IMR-90 (cell line): ENCODE measurements at regions not wholly inside any gene's neighbourhood (a gene's known extent, or its start where the extent isn't known, plus 50 kb on each side); places are given as distances from the start of the nearest gene placed in this dataset.

Source experiments
- ATAC-seq: fragments of 200-7000 bp; cut with Tn5 transposase; 2 replicates; pipeline ENCODE4 v1.9.1; 2020; ENCODE audit warnings: low read depth, mild to moderate bottlenecking, moderate library complexity
- BruUV-seq: library from RNA; stranded (reverse); fragments of 400-500 nt; replicated peaks from 2 replicates; lab custom pipeline; 2021; lab: Mats Ljungman, UMichigan
- CTCF ChIA-PET: fragments of 300-600 bp; formaldehyde crosslinking; extraction: SDS; loops from one replicate; lab custom pipeline; 2021; ENCODE audit warnings: antibody characterized with exemption; lab: Yijun Ruan, JAX
- POLR2A ChIA-PET: fragments of 300-600 bp; sonication (Branson Sonifier 250); formaldehyde crosslinking; loops from one replicate; lab custom pipeline; 2022; ENCODE audit warnings: antibody characterized with exemption; ENCODE audit not compliant: unreplicated experiment; lab: Charles Lee
- DNase-seq: peaks from one replicate; pipeline ENCODE4 v3.0.0; 2013
- H2AFZ ChIP-seq: replicated peaks from 2 replicates; pipeline ENCODE3; 2013; ENCODE audit warnings: low read length, mild to moderate bottlenecking; ENCODE audit not compliant: poor library complexity
- H2AK5ac ChIP-seq: 2 replicates; pipeline ENCODE4 v1.6.1; 2013; ENCODE audit warnings: low read depth, low read length, inconsistent platforms
- H2AK9ac ChIP-seq: replicated peaks from 2 replicates; pipeline ENCODE3; 2013; ENCODE audit warnings: mild to moderate bottlenecking, low read depth, low read length, moderate library complexity; ENCODE audit not compliant: poor library complexity
- H2BK120ac ChIP-seq: 2 replicates; pipeline ENCODE4 v1.6.1; 2013; ENCODE audit warnings: low read depth, low read length, inconsistent platforms
- H2BK15ac ChIP-seq: 3 replicates; pipeline ENCODE4 v1.6.1; 2013; ENCODE audit warnings: low read depth, low read length, inconsistent platforms
- H2BK20ac ChIP-seq: 2 replicates; pipeline ENCODE4 v1.6.1; 2013; ENCODE audit warnings: low read depth, mild to moderate bottlenecking, inconsistent platforms, low read length, moderate library complexity
- H2BK5ac ChIP-seq: 2 replicates; pipeline ENCODE4 v1.6.1; 2013; ENCODE audit warnings: mild to moderate bottlenecking, low read depth, low read length, inconsistent platforms; ENCODE audit not compliant: poor library complexity, severe bottlenecking
- H3K14ac ChIP-seq: replicated peaks from 2 replicates; pipeline ENCODE4 v1.6.1; 2013; ENCODE audit warnings: low read depth, low read length, inconsistent platforms
- H3K18ac ChIP-seq: 2 replicates; pipeline ENCODE4 v1.6.1; 2013; ENCODE audit warnings: low read depth, low read length, control low read depth
- H3K23ac ChIP-seq: 2 replicates; pipeline ENCODE4 v1.6.1; 2013; ENCODE audit warnings: low read depth, low read length, inconsistent platforms
- H3K27ac ChIP-seq: 2 replicates; pipeline ENCODE4 v1.5.1; 2013; ENCODE audit warnings: mild to moderate bottlenecking, control low read depth, low read length; ENCODE audit not compliant: insufficient read depth
- H3K27me3 ChIP-seq: 2 replicates; pipeline ENCODE4 v1.6.1; 2013; ENCODE audit warnings: low read length; ENCODE audit not compliant: control insufficient read depth, insufficient read depth
- H3K36me3 ChIP-seq: 2 replicates; pipeline ENCODE4 v1.6.1; 2013; ENCODE audit warnings: low read length, mixed read lengths; ENCODE audit not compliant: control insufficient read depth, insufficient read depth
- H3K4ac ChIP-seq: 2 replicates; pipeline ENCODE4 v1.6.1; 2013; ENCODE audit warnings: low read depth, low read length, inconsistent platforms
- H3K4me1 ChIP-seq: 2 replicates; pipeline ENCODE4 v1.6.1; 2013; ENCODE audit warnings: low read length, mixed read lengths; ENCODE audit not compliant: control insufficient read depth, insufficient read depth
- H3K4me2 ChIP-seq: 2 replicates; pipeline ENCODE4 v1.6.1; 2013; ENCODE audit warnings: low read depth, mild to moderate bottlenecking, control low read depth, low read length, moderate library complexity
- H3K4me3 ChIP-seq: 2 replicates; pipeline ENCODE4 v1.5.1; 2013; ENCODE audit warnings: low read depth, mild to moderate bottlenecking, control low read depth, low read length, moderate library complexity; ENCODE audit not compliant: insufficient read depth
- H3K56ac ChIP-seq: 2 replicates; pipeline ENCODE4 v1.6.1; 2013; ENCODE audit warnings: low read length, inconsistent platforms; ENCODE audit not compliant: insufficient read depth; ENCODE audit errors: extremely low read depth
- H3K79me1 ChIP-seq, 2 experiments: 2 replicates each; pipeline ENCODE4 v1.6.1; 2013; ENCODE audit warnings: low read length in 2 of 2, inconsistent platforms in 1 of 2, low read depth in 1 of 2
- H3K9ac ChIP-seq: 2 replicates; pipeline ENCODE4 v1.6.1; 2013; ENCODE audit warnings: low read depth, low read length, control low read depth
- H3K9me1 ChIP-seq: 2 replicates; pipeline ENCODE4 v1.6.1; 2013; ENCODE audit warnings: low read length, inconsistent platforms; ENCODE audit not compliant: insufficient read depth
- H3K9me3 ChIP-seq: 2 replicates; pipeline ENCODE4 v1.6.1; 2013; ENCODE audit warnings: low read length; ENCODE audit not compliant: control insufficient read depth, insufficient read depth
- H4K20me1 ChIP-seq: 2 replicates; pipeline ENCODE4 v1.6.1; 2013; ENCODE audit warnings: low read length, inconsistent platforms; ENCODE audit not compliant: insufficient read depth
- H4K5ac ChIP-seq: 2 replicates; pipeline ENCODE4 v1.6.1; 2013; ENCODE audit warnings: mild to moderate bottlenecking, low read depth, low read length, control low read depth
- H4K8ac ChIP-seq, 2 experiments: 2 replicates each; pipeline ENCODE4 v1.6.1; 2013; ENCODE audit warnings: low read depth in 2 of 2, low read length in 2 of 2, control low read depth in 1 of 2, inconsistent platforms in 1 of 2
- H4K91ac ChIP-seq: 2 replicates; pipeline ENCODE4 v1.6.1; 2013; ENCODE audit warnings: low read depth, low read length, inconsistent platforms; ENCODE audit not compliant: insufficient read depth
- BHLHE40 ChIP-seq: fragments of 150-350 bp; IDR thresholded peaks from 2 replicates; pipeline ENCODE4 v1.6.1; 2016; ENCODE audit warnings: mild to moderate bottlenecking, low read depth, low read length
- CEBPB ChIP-seq: IDR thresholded peaks from 2 replicates; pipeline ENCODE4 v1.6.1; 2012; ENCODE audit warnings: low read depth, low read length, improper control_type of control experiment
- CHD1 ChIP-seq: IDR thresholded peaks from 2 replicates; pipeline ENCODE4 v1.6.1; 2012; ENCODE audit warnings: low read depth, low read length, improper control_type of control experiment
- FOS ChIP-seq: fragments of 150-350 bp; IDR thresholded peaks from 2 replicates; pipeline ENCODE4 v1.6.1; 2016; ENCODE audit warnings: low read depth, low read length
- MAFK ChIP-seq: IDR thresholded peaks from 2 replicates; pipeline ENCODE4 v1.6.1; 2012; ENCODE audit warnings: low read depth, low read length, improper control_type of control experiment
- MAZ ChIP-seq: IDR thresholded peaks from 2 replicates; pipeline ENCODE4 v1.6.1; 2012; ENCODE audit warnings: low read depth, mild to moderate bottlenecking, low read length, improper control_type of control experiment, moderate library complexity, borderline replicate concordance
- MXI1 ChIP-seq: IDR thresholded peaks from 2 replicates; pipeline ENCODE4 v1.6.1; 2012; ENCODE audit warnings: low read depth, mild to moderate bottlenecking, low read length, moderate library complexity, borderline replicate concordance
- NFE2L2 ChIP-seq: fragments of 150-350 bp; IDR thresholded peaks from 2 replicates; pipeline ENCODE4 v1.6.1; 2016; ENCODE audit warnings: low read depth, mild to moderate bottlenecking, low read length
- POLR2A ChIP-seq: IDR thresholded peaks from 2 replicates; pipeline ENCODE4 v1.6.1; 2012; ENCODE audit warnings: mild to moderate bottlenecking, low read depth, low read length
- RAD21 ChIP-seq: IDR thresholded peaks from 2 replicates; pipeline ENCODE4 v1.6.1; 2012; ENCODE audit warnings: low read length, improper control_type of control experiment
- RCOR1 ChIP-seq: IDR thresholded peaks from 2 replicates; pipeline ENCODE4 v1.6.1; 2012; ENCODE audit warnings: mild to moderate bottlenecking, low read length, improper control_type of control experiment; ENCODE audit not compliant: insufficient replicate concordance
- RFX5 ChIP-seq: IDR thresholded peaks from 2 replicates; pipeline ENCODE4 v1.8.0; 2012; ENCODE audit warnings: low read depth, mild to moderate bottlenecking, low read length, moderate library complexity
- SMC3 ChIP-seq: fragments of 150-350 bp; IDR thresholded peaks from 2 replicates; pipeline ENCODE4 v1.6.1; 2016; ENCODE audit warnings: low read depth, mild to moderate bottlenecking, antibody characterized with exemption, low read length, moderate library complexity
- WGBS, 2 experiments: methylation state at CpG; one replicate each; pipeline versions ENCODE4 v1.1.5 to v1.1.7; 2013; ENCODE audit warnings: missing lambda C conversion rate in 2 of 2; ENCODE audit not compliant: insufficient read length in 1 of 2; ENCODE audit errors: extremely low coverage in 2 of 2; 5-methylcytosine and 5-hydroxymethylcytosine counted together
- dilution Hi-C: fragments of 300-500 bp; cut with HindIII; formaldehyde crosslinking; loops from one replicate; pipeline ENCODE4 v1.14.3; 2018; ENCODE audit warnings: low sequenced_read_pairs; ENCODE audit not compliant: unreplicated experiment
- in situ Hi-C: fragments of 300-500 bp; cut with MboI; formaldehyde crosslinking; loops from 3 replicates; pipeline ENCODE4 v1.14.3; 2019; ENCODE audit warnings: low sequenced_read_pairs, inconsistent platforms, mixed read lengths
- intact Hi-C: fragments of 100-400 bp; cut with micrococcal nuclease; formaldehyde crosslinking; loops from 2 replicates; pipeline ENCODE4 v1.10.0; 2022
- TF ChIP-seq, protein P1 (sequence below): conservative IDR thresholded peaks from 2 replicates; pipeline ENCODE4 v1.5.1; 2012; ENCODE audit warnings: mild to moderate bottlenecking, low read depth, low read length, improper control_type of control experiment
- TF ChIP-seq, protein P2 (sequence below): fragments of 150-350 bp; IDR thresholded peaks from 2 replicates; pipeline ENCODE4 v1.6.1; 2017; ENCODE audit warnings: mild to moderate bottlenecking, antibody characterized with exemption, low read length, low read depth
- TF ChIP-seq, protein P3 (sequence below): fragments of 150-350 bp; IDR thresholded peaks from 2 replicates; pipeline ENCODE4 v1.6.1; 2016; ENCODE audit warnings: low read depth, mild to moderate bottlenecking, low read length, moderate library complexity, borderline replicate concordance

DNA sequence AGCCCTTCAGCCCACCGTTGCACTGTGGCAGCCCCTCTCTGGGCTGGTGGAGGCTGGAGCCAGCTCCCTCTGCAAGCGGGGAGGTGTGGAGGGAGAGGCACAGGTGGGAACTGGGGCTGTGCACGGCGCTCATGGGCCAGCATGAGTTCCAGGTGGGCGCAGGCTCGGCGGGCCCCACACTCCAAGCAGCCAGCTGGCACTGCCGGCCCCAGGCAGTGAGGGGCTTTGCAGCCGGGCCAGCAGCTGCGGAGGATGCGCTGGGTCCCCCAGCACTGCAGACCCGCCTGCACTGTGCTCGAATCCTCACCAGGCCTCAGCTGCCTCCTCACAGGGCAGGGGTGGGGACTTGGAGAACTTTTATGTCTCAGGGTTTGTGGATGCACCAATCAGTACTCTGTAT, 1354.8 kb upstream of the IGFBP7 start:
- Histone ChIP-seq H3K79me1 (no peaks in the 10 kb centered on the region), H3K36me3 (no peaks in the 10 kb centered on the region), H3K9me3 (peaks cover 9% of the 10 kb centered on the region; the same call in 1 of the 2 replicates), H3K9ac (no peak overlapping the region), H2BK5ac (no peak overlapping the region), H3K4me3 (no peak overlapping the region), H2BK15ac (no peak overlapping the region), H3K23ac (no peak overlapping the region), H3K9me1 (no peaks in the 10 kb centered on the region), H2AK9ac (no peak overlapping the region), H3K4me2 (no peak overlapping the region), H3K56ac (no peak overlapping the region), H4K20me1 (no peaks in the 10 kb centered on the region), H2BK120ac (no peak overlapping the region), H3K27me3 (no peaks in the 10 kb centered on the region), H4K8ac (no peak overlapping the region), H4K5ac (no peak overlapping the region), H2AK5ac (no peak overlapping the region), H3K4ac (no peak overlapping the region), H3K27ac (no peak overlapping the region), H2AFZ (no peak overlapping the region), H4K91ac (no peak overlapping the region), H3K4me1 (no peaks in the 10 kb centered on the region), H2BK20ac (no peak overlapping the region), H3K14ac (no peak overlapping the region), H3K18ac (no peak overlapping the region)
- dilution Hi-C loops = no loop called here
- ChIA-PET CTCF (interaction anchor here (0.6 kb wide), 1 partner anchor 1445 kb away, joined by 4 read pairs; no protein-coding TSS in a partner anchor), POLR2A (no interaction called here)
- ATAC-seq (no peak), DNase-seq (no peak)
- no CpG with 5 or more reads among the region's 13 CpGs for WGBS, 2 experiments
- BruUV-seq = no TSS peak
- intact Hi-C loops = no loop called here
- TF ChIP-seq CEBPB = no peak
- TF ChIP-seq, protein P1, sequence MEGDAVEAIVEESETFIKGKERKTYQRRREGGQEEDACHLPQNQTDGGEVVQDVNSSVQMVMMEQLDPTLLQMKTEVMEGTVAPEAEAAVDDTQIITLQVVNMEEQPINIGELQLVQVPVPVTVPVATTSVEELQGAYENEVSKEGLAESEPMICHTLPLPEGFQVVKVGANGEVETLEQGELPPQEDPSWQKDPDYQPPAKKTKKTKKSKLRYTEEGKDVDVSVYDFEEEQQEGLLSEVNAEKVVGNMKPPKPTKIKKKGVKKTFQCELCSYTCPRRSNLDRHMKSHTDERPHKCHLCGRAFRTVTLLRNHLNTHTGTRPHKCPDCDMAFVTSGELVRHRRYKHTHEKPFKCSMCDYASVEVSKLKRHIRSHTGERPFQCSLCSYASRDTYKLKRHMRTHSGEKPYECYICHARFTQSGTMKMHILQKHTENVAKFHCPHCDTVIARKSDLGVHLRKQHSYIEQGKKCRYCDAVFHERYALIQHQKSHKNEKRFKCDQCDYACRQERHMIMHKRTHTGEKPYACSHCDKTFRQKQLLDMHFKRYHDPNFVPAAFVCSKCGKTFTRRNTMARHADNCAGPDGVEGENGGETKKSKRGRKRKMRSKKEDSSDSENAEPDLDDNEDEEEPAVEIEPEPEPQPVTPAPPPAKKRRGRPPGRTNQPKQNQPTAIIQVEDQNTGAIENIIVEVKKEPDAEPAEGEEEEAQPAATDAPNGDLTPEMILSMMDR = no peak
- TF ChIP-seq, protein P2, sequence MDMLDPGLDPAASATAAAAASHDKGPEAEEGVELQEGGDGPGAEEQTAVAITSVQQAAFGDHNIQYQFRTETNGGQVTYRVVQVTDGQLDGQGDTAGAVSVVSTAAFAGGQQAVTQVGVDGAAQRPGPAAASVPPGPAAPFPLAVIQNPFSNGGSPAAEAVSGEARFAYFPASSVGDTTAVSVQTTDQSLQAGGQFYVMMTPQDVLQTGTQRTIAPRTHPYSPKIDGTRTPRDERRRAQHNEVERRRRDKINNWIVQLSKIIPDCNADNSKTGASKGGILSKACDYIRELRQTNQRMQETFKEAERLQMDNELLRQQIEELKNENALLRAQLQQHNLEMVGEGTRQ = no peak
- TF ChIP-seq, protein P3, sequence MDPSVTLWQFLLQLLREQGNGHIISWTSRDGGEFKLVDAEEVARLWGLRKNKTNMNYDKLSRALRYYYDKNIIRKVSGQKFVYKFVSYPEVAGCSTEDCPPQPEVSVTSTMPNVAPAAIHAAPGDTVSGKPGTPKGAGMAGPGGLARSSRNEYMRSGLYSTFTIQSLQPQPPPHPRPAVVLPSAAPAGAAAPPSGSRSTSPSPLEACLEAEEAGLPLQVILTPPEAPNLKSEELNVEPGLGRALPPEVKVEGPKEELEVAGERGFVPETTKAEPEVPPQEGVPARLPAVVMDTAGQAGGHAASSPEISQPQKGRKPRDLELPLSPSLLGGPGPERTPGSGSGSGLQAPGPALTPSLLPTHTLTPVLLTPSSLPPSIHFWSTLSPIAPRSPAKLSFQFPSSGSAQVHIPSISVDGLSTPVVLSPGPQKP = no peak
- TF ChIP-seq RCOR1 = no peak
- TF ChIP-seq POLR2A = no peak
- no peak for TF ChIP-seq SMC3
- no peak for TF ChIP-seq MXI1
- no peak for TF ChIP-seq FOS
- TF ChIP-seq CHD1 = no peak
- TF ChIP-seq MAFK = no peak
- TF ChIP-seq RFX5 = no peak
- TF ChIP-seq RAD21 = no peak
- TF ChIP-seq NFE2L2 = no peak
- no peak for TF ChIP-seq MAZ
- TF ChIP-seq BHLHE40 = no peak
- in situ Hi-C loops = no loop called here
